ENCODE measurements at regions not wholly inside any gene's neighbourhood (a gene's known extent, or its start where the extent isn't known, plus 50 kb on each side); places are given as distances from the start of the nearest gene placed in this dataset.

DNA sequence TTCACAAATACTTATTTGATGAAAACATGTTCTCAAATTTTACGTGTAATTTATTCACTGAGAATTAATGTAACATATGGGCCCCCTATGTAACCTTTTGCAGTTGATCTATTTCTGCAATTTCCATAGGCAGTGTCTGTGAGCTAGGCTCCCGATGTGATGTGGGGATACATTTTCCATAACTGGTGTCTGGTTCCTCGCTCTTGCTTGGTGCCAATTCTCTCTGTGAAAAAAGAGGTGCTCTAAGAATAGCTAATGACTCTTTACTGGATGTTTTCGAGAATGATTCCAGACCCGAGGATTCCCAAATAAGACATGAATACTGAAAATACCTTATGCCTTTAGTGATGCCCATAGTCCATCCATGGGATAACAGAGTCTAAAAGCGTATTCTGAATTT lies 286.7 kb upstream of the FZD8 start:
- Histone ChIP-seq H3K9me3 (ENCODE audit: insufficient read depth, low read depth, low read length) (no peaks in the 10 kb centered on the region), H3K4me2 (ENCODE audit: low read length) (no peak overlapping the region), H3K27me3 (ENCODE audit: insufficient read depth, low read length) (no peaks in the 10 kb centered on the region), H3K4me1 (ENCODE audit: insufficient read depth, low read length) (peaks cover 5% of the 10 kb centered on the region), H3K36me3 (ENCODE audit: insufficient read depth, low read length) (no peaks in the 10 kb centered on the region), H3K27ac (ENCODE audit: low read depth, low read length) (no peak overlapping the region), H3K79me2 (ENCODE audit: insufficient read depth, low read length) (no peaks in the 10 kb centered on the region), H2AFZ (ENCODE audit: low read depth, low read length) (no peak overlapping the region), H3K9ac (ENCODE audit: low read length) (no peak overlapping the region), H4K20me1 (ENCODE audit: insufficient read depth, low read length) (no peaks in the 10 kb centered on the region), H3K4me3 (ENCODE audit: insufficient read depth, low read depth, low read length) (no peak overlapping the region)
- H3K27ac Mint-ChIP-seq (ENCODE audit: unreplicated experiment): no peak overlapping the region
- no peaks in the 10 kb centered on the region for H3K9me3 Mint-ChIP-seq (ENCODE audit: unreplicated experiment)
- H3K36me3 Mint-ChIP-seq (ENCODE audit: low read depth, unreplicated experiment): no peaks in the 10 kb centered on the region
- peaks cover 34% of the 10 kb centered on the region for H3K4me1 Mint-ChIP-seq (ENCODE audit: low read depth, unreplicated experiment)
- TF ChIP-seq, protein P1, sequence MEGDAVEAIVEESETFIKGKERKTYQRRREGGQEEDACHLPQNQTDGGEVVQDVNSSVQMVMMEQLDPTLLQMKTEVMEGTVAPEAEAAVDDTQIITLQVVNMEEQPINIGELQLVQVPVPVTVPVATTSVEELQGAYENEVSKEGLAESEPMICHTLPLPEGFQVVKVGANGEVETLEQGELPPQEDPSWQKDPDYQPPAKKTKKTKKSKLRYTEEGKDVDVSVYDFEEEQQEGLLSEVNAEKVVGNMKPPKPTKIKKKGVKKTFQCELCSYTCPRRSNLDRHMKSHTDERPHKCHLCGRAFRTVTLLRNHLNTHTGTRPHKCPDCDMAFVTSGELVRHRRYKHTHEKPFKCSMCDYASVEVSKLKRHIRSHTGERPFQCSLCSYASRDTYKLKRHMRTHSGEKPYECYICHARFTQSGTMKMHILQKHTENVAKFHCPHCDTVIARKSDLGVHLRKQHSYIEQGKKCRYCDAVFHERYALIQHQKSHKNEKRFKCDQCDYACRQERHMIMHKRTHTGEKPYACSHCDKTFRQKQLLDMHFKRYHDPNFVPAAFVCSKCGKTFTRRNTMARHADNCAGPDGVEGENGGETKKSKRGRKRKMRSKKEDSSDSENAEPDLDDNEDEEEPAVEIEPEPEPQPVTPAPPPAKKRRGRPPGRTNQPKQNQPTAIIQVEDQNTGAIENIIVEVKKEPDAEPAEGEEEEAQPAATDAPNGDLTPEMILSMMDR (IDR thresholded peaks at IDR 0.05; ENCODE audit: insufficient read depth, low read depth, low read length): no peak
- TF ChIP-seq EZH2 (IDR thresholded peaks at IDR 0.05; ENCODE audit: insufficient read depth, low read length): no peak
- DNase-seq (ENCODE audit: low read depth): no peak
- H3K4me3 Mint-ChIP-seq (ENCODE audit: unreplicated experiment): no peak overlapping the region
- peaks cover 2% of the 10 kb centered on the region for H3K27me3 Mint-ChIP-seq (ENCODE audit: low read depth, unreplicated experiment)
- FAIRE-seq: no peak

- H3K9ac ChIP-seq (ENCODE audit: low read length): no peak overlapping the region
- no peak overlapping the region for H3K4me3 ChIP-seq (ENCODE audit: insufficient read depth, low read depth, low read length)
- H3K27ac Mint-ChIP-seq (ENCODE audit: unreplicated experiment): no peak overlapping the region
- H3K4me1 Mint-ChIP-seq (ENCODE audit: low read depth, unreplicated experiment): peaks cover 35% of the 10 kb centered on the region
- H3K9me3 ChIP-seq (ENCODE audit: insufficient read depth, low read depth, low read length): no peaks in the 10 kb centered on the region
- H2AFZ ChIP-seq (ENCODE audit: low read depth, low read length): no peak overlapping the region
- no peak overlapping the region for H3K27ac ChIP-seq (ENCODE audit: low read depth, low read length)
- no peak overlapping the region for H3K4me3 Mint-ChIP-seq (ENCODE audit: unreplicated experiment)
- no peak for FAIRE-seq
- no peaks in the 10 kb centered on the region for H4K20me1 ChIP-seq (ENCODE audit: insufficient read depth, low read length)
- peaks cover 5% of the 10 kb centered on the region for H3K4me1 ChIP-seq (ENCODE audit: insufficient read depth, low read length)
- H3K27me3 ChIP-seq (ENCODE audit: insufficient read depth, low read length): no peaks in the 10 kb centered on the region
- no peaks in the 10 kb centered on the region for H3K27me3 Mint-ChIP-seq (ENCODE audit: low read depth, unreplicated experiment)
- H3K9me3 Mint-ChIP-seq (ENCODE audit: unreplicated experiment): no peaks in the 10 kb centered on the region
- H3K4me2 ChIP-seq (ENCODE audit: low read length): no peak overlapping the region
- no peak for TF ChIP-seq EZH2 (IDR thresholded peaks at IDR 0.05; ENCODE audit: insufficient read depth, low read length)
- TF ChIP-seq, protein P1 (IDR thresholded peaks at IDR 0.05; ENCODE audit: insufficient read depth, low read depth, low read length): no peak
- H3K79me2 ChIP-seq (ENCODE audit: insufficient read depth, low read length): no peaks in the 10 kb centered on the region
- DNase-seq (ENCODE audit: low read depth): no peak
- no peaks in the 10 kb centered on the region for H3K36me3 ChIP-seq (ENCODE audit: insufficient read depth, low read length)
- H3K36me3 Mint-ChIP-seq (ENCODE audit: low read depth, unreplicated experiment): no peaks in the 10 kb centered on the region
These were observed 285.9 kb upstream of the FZD8 start for GRCh38 chr10:35927990-35928488.

DNA sequence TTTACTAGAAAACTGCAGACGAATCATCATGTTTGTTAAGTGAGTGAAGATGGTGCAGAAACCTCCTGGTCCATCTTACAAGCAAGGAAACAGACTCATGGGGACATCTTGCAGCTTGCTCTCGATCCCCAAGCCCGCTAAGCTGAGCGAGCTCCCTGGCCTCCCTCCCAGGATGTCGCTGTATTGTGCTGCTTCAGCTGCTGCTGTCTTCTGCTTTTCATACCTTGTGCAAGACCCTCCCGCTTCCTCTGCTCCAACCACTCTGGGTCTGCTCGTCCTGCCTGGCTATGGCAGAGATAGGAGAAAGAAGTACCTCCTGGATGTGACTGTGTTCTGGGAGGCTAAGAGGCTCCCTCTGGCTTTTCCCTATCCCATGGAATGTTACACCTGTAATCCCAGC lies 285.2 kb upstream of the FZD8 start:
- H3K9ac ChIP-seq (ENCODE audit: low read length): no peak overlapping the region
- no peaks in the 10 kb centered on the region for H3K79me2 ChIP-seq (ENCODE audit: insufficient read depth, low read length)
- peaks cover 5% of the 10 kb centered on the region for H3K4me1 ChIP-seq (ENCODE audit: insufficient read depth, low read length)
- Mint-ChIP-seq H3K4me3 (ENCODE audit: unreplicated experiment) (no peak overlapping the region), H3K27ac (ENCODE audit: unreplicated experiment) (no peak overlapping the region), H3K36me3 (ENCODE audit: low read depth, unreplicated experiment) (no peaks in the 10 kb centered on the region), H3K27me3 (ENCODE audit: low read depth, unreplicated experiment) (no peaks in the 10 kb centered on the region), H3K4me1 (ENCODE audit: low read depth, unreplicated experiment) (peaks cover 37% of the 10 kb centered on the region), H3K9me3 (ENCODE audit: unreplicated experiment) (no peaks in the 10 kb centered on the region)
- DNase-seq (ENCODE audit: low read depth) (no peak), FAIRE-seq (no peak)
- no peaks in the 10 kb centered on the region for H3K9me3 ChIP-seq (ENCODE audit: insufficient read depth, low read depth, low read length)
- H3K27me3 ChIP-seq (ENCODE audit: insufficient read depth, low read length): no peaks in the 10 kb centered on the region
- no peak overlapping the region for H3K27ac ChIP-seq (ENCODE audit: low read depth, low read length)
- no peak overlapping the region for H2AFZ ChIP-seq (ENCODE audit: low read depth, low read length)
- no peak overlapping the region for H3K4me3 ChIP-seq (ENCODE audit: insufficient read depth, low read depth, low read length)
- no peak for TF ChIP-seq EZH2 (IDR thresholded peaks at IDR 0.05; ENCODE audit: insufficient read depth, low read length)
- TF ChIP-seq, protein P1 (IDR thresholded peaks at IDR 0.05; ENCODE audit: insufficient read depth, low read depth, low read length): no peak
- no peak overlapping the region for H3K4me2 ChIP-seq (ENCODE audit: low read length)
- H3K36me3 ChIP-seq (ENCODE audit: insufficient read depth, low read length): no peaks in the 10 kb centered on the region
- no peaks in the 10 kb centered on the region for H4K20me1 ChIP-seq (ENCODE audit: insufficient read depth, low read length)

Data from astrocyte (in vitro differentiated cells and primary cell).